Neural cell (in vitro differentiated cells): ENCODE measurements at regions not wholly inside any gene's neighbourhood (a gene's known extent, or its start where the extent isn't known, plus 50 kb on each side); places are given as distances from the start of the nearest gene placed in this dataset.

Experiments
- H2AFZ ChIP-seq: fragments of 200-600, 300-800 bp; sonication (generic), shearing (Covaris generic); 2 replicates; pipeline ENCODE4 v1.6.0; 2014; ENCODE audit warnings: low read depth, mild to moderate bottlenecking, antibody characterized with exemption, low read length, moderate library complexity
- H3F3A ChIP-seq: fragments of 200-600 bp; shearing (Covaris generic); 2 replicates; pipeline ENCODE4 v1.6.1; 2016; ENCODE audit warnings: mild to moderate bottlenecking, moderate library complexity, mixed read lengths, antibody characterized with exemption, low read length; ENCODE audit not compliant: insufficient read depth, poor library complexity, severe bottlenecking
- H3K27ac ChIP-seq: fragments of 200-600, 300-800 bp; sonication (generic), shearing (Covaris generic); 2 replicates; pipeline ENCODE4 v1.5.1; 2014; ENCODE audit warnings: mild to moderate bottlenecking, low read length, moderate library complexity
- H3K27me3 ChIP-seq: fragments of 300-800, 200-600 bp; sonication (generic), shearing (Covaris generic); 2 replicates; pipeline ENCODE4 v1.6.0; 2014; ENCODE audit warnings: mild to moderate bottlenecking, low read depth, low read length, moderate library complexity; ENCODE audit not compliant: insufficient read depth
- H3K36me3 ChIP-seq: fragments of 300-800, 200-600 bp; sonication (generic), shearing (Covaris generic); 2 replicates; pipeline ENCODE4 v1.5.1; 2014; ENCODE audit warnings: mild to moderate bottlenecking, antibody characterized with exemption, low read length, moderate library complexity; ENCODE audit not compliant: insufficient read depth
- H3K4me2 ChIP-seq: fragments of 300-800, 200-600 bp; sonication (generic), shearing (Covaris generic); 2 replicates; pipeline ENCODE4 v1.6.0; 2014; ENCODE audit warnings: mild to moderate bottlenecking, low read length
- H3K4me3 ChIP-seq: fragments of 300-800, 200-600 bp; sonication (generic), shearing (Covaris generic); 2 replicates; pipeline ENCODE4 v1.5.1; 2014; ENCODE audit warnings: mild to moderate bottlenecking, low read length, moderate library complexity
- H3K79me2 ChIP-seq: fragments of 200-600 bp; shearing (Covaris generic); replicated peaks from 2 replicates; pipeline ENCODE4 v1.6.0; 2014; ENCODE audit warnings: mild to moderate bottlenecking, low read length, moderate library complexity; ENCODE audit not compliant: insufficient read depth
- H3K9ac ChIP-seq: fragments of 300-800, 200-600 bp; sonication (generic), shearing (Covaris generic); 2 replicates; pipeline ENCODE4 v1.6.1; 2016; ENCODE audit warnings: mild to moderate bottlenecking, low read length, mixed read lengths
- H3K9me2 ChIP-seq: fragments of 200-600 bp; shearing (Covaris generic); 2 replicates; pipeline ENCODE4 v1.6.1; 2016; ENCODE audit warnings: mild to moderate bottlenecking, low read length, mixed read lengths; ENCODE audit not compliant: insufficient read depth
- H3K9me3 ChIP-seq: fragments of 200-600, 300-800 bp; sonication (generic), shearing (Covaris generic); 2 replicates; pipeline ENCODE4 v1.6.1; 2016; ENCODE audit warnings: mild to moderate bottlenecking, mixed run types, low read length, moderate library complexity, mixed read lengths
- H4K20me1 ChIP-seq: fragments of 200-600 bp; shearing (Covaris generic); 2 replicates; pipeline ENCODE4 v1.6.1; 2016; ENCODE audit warnings: mild to moderate bottlenecking, mixed run types; ENCODE audit not compliant: insufficient read depth
- EP300 ChIP-seq: fragments of 450-650 bp; conservative IDR thresholded peaks from 2 replicates; pipeline ENCODE4 v1.6.1; 2014; ENCODE audit warnings: antibody characterized with exemption, mild to moderate bottlenecking, moderate library complexity; ENCODE audit not compliant: poor library complexity, severe bottlenecking
- EZH2 ChIP-seq: fragments of 200-600, 300-800 bp; shearing (Covaris generic), sonication (generic); IDR thresholded peaks from 2 replicates; pipeline ENCODE4 v1.6.1; 2014; ENCODE audit warnings: antibody characterized with exemption, low read length, borderline replicate concordance, mild to moderate bottlenecking; ENCODE audit not compliant: insufficient read depth, poor library complexity, severe bottlenecking
- MXI1 ChIP-seq: fragments of 450-650 bp; conservative IDR thresholded peaks from 2 replicates; pipeline ENCODE4 v1.6.1; 2014; ENCODE audit warnings: antibody characterized with exemption, mild to moderate bottlenecking; ENCODE audit not compliant: poor library complexity, severe bottlenecking
- POLR2AphosphoS5 ChIP-seq: IDR thresholded peaks from 2 replicates; pipeline ENCODE4 v1.6.1; 2012
- RAD21 ChIP-seq: fragments of 450-650 bp; conservative IDR thresholded peaks from 2 replicates; pipeline ENCODE4 v1.6.1; 2014; ENCODE audit warnings: antibody characterized with exemption, mild to moderate bottlenecking, moderate library complexity
- SMC3 ChIP-seq: fragments of 450-650 bp; conservative IDR thresholded peaks from 2 replicates; pipeline ENCODE4 v1.6.1; 2014; ENCODE audit warnings: antibody characterized with exemption, mild to moderate bottlenecking, moderate library complexity; ENCODE audit not compliant: poor library complexity
- TAF1 ChIP-seq: IDR thresholded peaks from 2 replicates; pipeline ENCODE4 v1.6.1; 2012; ENCODE audit warnings: low read depth
- TF ChIP-seq, protein P1 (sequence below): IDR thresholded peaks from 2 replicates; pipeline ENCODE4 v1.6.1; 2012; ENCODE audit warnings: borderline replicate concordance
- TF ChIP-seq, protein P2 (sequence below): fragments of 450-650 bp; IDR thresholded peaks from 2 replicates; pipeline ENCODE4 v1.5.1; 2014; ENCODE audit warnings: antibody characterized with exemption, mild to moderate bottlenecking, moderate library complexity; ENCODE audit not compliant: poor library complexity, severe bottlenecking

DNA sequence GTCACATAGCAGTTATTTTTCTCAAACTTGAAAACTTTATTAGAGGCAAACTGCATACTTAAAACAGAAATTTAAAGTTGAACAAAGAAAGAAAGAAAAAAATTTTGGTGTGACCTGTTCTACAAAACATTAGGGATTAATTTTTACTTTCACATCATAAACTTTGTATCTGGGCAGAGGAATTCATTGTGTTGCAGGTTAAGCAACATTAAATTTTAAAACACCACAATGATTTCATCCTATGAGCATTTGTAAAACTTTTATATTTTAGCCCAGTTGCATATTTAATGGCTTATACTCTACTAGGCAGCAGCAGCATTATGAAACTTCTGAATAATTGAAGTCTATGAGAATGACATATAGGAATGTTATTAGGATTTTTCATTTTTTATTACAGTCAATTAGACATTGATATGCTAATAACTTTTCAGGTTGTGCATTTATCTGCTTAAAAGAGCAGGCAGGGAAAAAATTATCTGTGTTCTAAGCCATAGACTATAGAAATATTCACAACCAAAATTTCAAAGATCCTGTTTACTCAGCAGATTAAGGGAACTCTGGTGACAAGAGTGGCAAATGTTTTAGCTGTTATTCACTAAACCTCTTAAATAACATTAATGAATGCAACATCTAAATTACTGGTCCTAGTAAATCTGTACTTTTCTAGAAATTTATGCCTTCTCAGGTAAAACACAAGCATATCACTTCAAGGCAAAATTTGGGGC, 1088.5 kb upstream of the CDH6 start:
- no peaks in the 10 kb centered on the region for H3K79me2 ChIP-seq
- no peaks in the 10 kb centered on the region for H3K9me3 ChIP-seq
- no peaks in the 10 kb centered on the region for H3K27me3 ChIP-seq
- no peak overlapping the region for H3K4me3 ChIP-seq
- H3K36me3 ChIP-seq = no peaks in the 10 kb centered on the region
- no peak overlapping the region for H3K27ac ChIP-seq
- H3K9me2 ChIP-seq = no peaks in the 10 kb centered on the region
- TF ChIP-seq TAF1 (no peak), EP300 (no peak), SMC3 (no peak), POLR2AphosphoS5 (no peak), EZH2 (no peak)
- H3F3A ChIP-seq = no peaks in the 10 kb centered on the region
- H3K9ac ChIP-seq = no peak overlapping the region
- H3K4me2 ChIP-seq = no peak overlapping the region
- H4K20me1 ChIP-seq = no peaks in the 10 kb centered on the region
- no peak overlapping the region for H2AFZ ChIP-seq

DNA sequence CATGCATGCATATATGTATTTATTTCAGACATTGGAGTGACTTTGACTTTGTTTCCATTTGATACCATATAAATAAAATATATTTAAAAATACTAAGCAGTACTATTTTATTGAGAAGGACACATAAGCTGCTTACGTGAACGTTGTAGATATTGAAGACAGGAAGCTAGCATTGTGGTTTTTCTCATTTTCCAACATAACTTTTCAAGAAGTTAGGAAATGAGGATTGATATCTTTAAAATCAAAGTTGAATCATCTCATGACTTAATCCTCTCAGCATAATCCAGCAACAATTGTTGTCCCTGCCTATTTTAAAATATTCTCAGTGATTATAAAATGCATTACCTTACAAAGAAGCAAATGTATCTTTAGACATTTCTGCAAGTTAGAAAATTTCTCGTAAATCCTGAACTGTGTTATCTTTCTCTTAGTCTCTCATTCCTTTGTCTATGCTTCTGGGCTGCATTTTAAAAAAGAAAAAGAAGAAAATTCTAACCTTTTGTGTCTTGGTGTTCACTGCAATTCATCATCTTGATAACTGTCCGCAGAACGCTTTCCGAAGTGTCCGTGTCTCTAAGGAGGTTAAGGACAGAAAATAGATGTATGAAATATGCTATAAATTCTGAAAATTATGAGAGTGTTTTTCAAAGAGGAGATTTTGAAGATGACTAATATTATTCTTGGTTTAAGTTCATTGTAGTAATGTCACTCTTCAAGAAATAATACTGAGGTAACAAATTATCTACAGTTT, 1089.9 kb upstream of the CDH6 start:
- Histone ChIP-seq H3K27me3 (no peaks in the 10 kb centered on the region), H3K9me3 (no peaks in the 10 kb centered on the region), H3K79me2 (no peaks in the 10 kb centered on the region), H3K9ac (no peak overlapping the region), H3K4me3 (no peak overlapping the region), H3K9me2 (no peaks in the 10 kb centered on the region), H3K36me3 (no peaks in the 10 kb centered on the region), H3K27ac (no peak overlapping the region), H2AFZ (no peak overlapping the region), H3K4me2 (no peak overlapping the region), H3F3A (no peaks in the 10 kb centered on the region), H4K20me1 (no peaks in the 10 kb centered on the region)
- no peak for TF ChIP-seq MXI1
- TF ChIP-seq EZH2 = no peak
- TF ChIP-seq, protein P1, sequence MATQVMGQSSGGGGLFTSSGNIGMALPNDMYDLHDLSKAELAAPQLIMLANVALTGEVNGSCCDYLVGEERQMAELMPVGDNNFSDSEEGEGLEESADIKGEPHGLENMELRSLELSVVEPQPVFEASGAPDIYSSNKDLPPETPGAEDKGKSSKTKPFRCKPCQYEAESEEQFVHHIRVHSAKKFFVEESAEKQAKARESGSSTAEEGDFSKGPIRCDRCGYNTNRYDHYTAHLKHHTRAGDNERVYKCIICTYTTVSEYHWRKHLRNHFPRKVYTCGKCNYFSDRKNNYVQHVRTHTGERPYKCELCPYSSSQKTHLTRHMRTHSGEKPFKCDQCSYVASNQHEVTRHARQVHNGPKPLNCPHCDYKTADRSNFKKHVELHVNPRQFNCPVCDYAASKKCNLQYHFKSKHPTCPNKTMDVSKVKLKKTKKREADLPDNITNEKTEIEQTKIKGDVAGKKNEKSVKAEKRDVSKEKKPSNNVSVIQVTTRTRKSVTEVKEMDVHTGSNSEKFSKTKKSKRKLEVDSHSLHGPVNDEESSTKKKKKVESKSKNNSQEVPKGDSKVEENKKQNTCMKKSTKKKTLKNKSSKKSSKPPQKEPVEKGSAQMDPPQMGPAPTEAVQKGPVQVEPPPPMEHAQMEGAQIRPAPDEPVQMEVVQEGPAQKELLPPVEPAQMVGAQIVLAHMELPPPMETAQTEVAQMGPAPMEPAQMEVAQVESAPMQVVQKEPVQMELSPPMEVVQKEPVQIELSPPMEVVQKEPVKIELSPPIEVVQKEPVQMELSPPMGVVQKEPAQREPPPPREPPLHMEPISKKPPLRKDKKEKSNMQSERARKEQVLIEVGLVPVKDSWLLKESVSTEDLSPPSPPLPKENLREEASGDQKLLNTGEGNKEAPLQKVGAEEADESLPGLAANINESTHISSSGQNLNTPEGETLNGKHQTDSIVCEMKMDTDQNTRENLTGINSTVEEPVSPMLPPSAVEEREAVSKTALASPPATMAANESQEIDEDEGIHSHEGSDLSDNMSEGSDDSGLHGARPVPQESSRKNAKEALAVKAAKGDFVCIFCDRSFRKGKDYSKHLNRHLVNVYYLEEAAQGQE = no peak
- no peak for TF ChIP-seq TAF1
- TF ChIP-seq EP300 = no peak
- no peak for TF ChIP-seq POLR2AphosphoS5
- no peak for TF ChIP-seq RAD21
- TF ChIP-seq SMC3 = no peak
- TF ChIP-seq, protein P2, sequence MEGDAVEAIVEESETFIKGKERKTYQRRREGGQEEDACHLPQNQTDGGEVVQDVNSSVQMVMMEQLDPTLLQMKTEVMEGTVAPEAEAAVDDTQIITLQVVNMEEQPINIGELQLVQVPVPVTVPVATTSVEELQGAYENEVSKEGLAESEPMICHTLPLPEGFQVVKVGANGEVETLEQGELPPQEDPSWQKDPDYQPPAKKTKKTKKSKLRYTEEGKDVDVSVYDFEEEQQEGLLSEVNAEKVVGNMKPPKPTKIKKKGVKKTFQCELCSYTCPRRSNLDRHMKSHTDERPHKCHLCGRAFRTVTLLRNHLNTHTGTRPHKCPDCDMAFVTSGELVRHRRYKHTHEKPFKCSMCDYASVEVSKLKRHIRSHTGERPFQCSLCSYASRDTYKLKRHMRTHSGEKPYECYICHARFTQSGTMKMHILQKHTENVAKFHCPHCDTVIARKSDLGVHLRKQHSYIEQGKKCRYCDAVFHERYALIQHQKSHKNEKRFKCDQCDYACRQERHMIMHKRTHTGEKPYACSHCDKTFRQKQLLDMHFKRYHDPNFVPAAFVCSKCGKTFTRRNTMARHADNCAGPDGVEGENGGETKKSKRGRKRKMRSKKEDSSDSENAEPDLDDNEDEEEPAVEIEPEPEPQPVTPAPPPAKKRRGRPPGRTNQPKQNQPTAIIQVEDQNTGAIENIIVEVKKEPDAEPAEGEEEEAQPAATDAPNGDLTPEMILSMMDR = no peak
